ENCODE measurements at regions not wholly inside any gene's neighbourhood (a gene's known extent, or its start where the extent isn't known, plus 50 kb on each side); places are given as distances from the start of the nearest gene placed in this dataset.

DNA sequence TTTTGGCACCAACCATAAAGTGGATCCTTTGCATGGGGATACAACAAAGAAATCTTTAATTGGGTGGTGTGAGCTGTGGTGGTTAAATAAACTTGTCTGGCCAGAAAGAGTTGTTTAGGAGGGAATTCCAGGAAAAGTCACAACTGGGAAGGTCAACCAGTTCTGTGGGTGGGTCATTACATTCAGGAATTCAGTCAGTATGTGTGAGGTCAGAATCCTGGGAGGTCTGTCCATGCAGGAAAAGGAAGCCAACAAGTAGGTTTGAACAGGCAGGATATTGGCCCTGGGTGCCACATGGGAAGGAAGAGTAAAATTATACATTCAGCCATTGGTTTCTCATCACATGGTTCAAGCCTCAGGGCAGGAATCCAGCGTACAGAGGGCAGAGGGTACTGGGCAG, 162.3 kb upstream of the ADAMTS5 start:
- DNase-seq (no peak), ATAC-seq (no peak)
- TF ChIP-seq, protein P1, sequence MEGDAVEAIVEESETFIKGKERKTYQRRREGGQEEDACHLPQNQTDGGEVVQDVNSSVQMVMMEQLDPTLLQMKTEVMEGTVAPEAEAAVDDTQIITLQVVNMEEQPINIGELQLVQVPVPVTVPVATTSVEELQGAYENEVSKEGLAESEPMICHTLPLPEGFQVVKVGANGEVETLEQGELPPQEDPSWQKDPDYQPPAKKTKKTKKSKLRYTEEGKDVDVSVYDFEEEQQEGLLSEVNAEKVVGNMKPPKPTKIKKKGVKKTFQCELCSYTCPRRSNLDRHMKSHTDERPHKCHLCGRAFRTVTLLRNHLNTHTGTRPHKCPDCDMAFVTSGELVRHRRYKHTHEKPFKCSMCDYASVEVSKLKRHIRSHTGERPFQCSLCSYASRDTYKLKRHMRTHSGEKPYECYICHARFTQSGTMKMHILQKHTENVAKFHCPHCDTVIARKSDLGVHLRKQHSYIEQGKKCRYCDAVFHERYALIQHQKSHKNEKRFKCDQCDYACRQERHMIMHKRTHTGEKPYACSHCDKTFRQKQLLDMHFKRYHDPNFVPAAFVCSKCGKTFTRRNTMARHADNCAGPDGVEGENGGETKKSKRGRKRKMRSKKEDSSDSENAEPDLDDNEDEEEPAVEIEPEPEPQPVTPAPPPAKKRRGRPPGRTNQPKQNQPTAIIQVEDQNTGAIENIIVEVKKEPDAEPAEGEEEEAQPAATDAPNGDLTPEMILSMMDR (IDR thresholded peaks at IDR 0.05): no peak
- Histone ChIP-seq H3K9me3 (peaks cover 0 to 6% (median 0%) of the 10 kb centered on the region in 11 donors), H3K36me3 (no peaks in the 10 kb centered on the region), H3K27me3 (no peaks in the 10 kb centered on the region), H3K4me1 (peaks cover 0 to 7% (median 0%) of the 10 kb centered on the region in 9 donors), H3K27ac (no peak overlapping the region), H3K4me3 (no peak overlapping the region)
- intact Hi-C loops (cut with DNase I): no loop called here
- 65 to 74% methylated on average over 1 of the region's 1 CpG for WGBS, 2 donors

DNA sequence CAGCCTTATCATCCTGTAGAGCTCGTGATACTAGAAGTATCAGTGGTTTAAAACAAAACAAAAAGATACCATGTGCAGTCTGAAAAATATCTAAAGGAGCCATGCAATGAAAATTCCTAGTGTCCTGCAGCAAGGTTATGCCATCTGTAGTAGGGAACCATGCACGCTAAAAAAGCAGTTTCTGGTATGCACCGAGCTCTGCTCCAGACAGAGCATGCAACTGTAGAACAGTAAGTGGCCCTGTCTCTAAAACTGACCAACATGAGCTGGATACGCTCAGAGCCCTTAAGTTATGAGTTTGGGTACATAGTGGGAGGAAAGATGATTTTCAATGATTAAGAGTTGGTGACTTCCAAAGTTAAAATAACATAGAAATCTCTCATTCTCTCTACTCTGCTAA, 159.3 kb upstream of the ADAMTS5 start:
- WGBS, 2 donors: 44 to 55% methylated on average over 4 of the region's 4 CpGs

DNA sequence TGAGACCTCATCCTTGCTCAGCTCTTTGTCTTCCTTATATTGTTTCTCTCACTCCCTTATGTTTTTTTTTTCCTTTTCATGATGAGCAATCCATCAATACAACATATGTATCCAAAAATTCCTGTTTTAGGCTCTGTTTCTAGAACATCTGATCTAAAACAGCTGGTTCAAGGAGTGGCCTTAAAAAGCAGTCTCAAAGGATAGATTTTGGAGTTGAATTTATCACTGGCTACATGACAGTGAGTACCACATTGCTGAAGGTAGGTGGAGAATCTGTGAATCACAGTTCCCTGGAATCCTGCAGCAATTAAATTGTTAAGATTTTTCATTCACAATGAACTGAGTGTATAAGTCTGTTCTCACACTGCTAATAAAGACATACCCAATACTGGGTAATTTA, 155.8 kb upstream of the ADAMTS5 start:
- no peak overlapping the region for H3K27ac ChIP-seq
- intact Hi-C loops (cut with DNase I): no loop called here
- ATAC-seq (no peak), DNase-seq (no peak)
- TF ChIP-seq, protein P1 (IDR thresholded peaks at IDR 0.05): no peak
- H3K4me3 ChIP-seq: no peak overlapping the region
- no peaks in the 10 kb centered on the region for H3K36me3 ChIP-seq
- peaks cover 0 to 7% (median 0%) of the 10 kb centered on the region in 9 donors for H3K4me1 ChIP-seq
- no peaks in the 10 kb centered on the region for H3K9me3 ChIP-seq
- H3K27me3 ChIP-seq: no peaks in the 10 kb centered on the region

More for the DNA sequence above, 159.3 kb upstream of the ADAMTS5 start:
- no peak overlapping the region for H3K27ac ChIP-seq
- TF ChIP-seq, protein P1 (IDR thresholded peaks at IDR 0.05): no peak
- H3K36me3 ChIP-seq: no peaks in the 10 kb centered on the region
- intact Hi-C loops (cut with DNase I): no loop called here
- no peak for ATAC-seq
- DNase-seq: no peak
- H3K4me3 ChIP-seq: no peak overlapping the region
- H3K4me1 ChIP-seq: peaks cover 0 to 7% (median 0%) of the 10 kb centered on the region in 9 donors
- no peaks in the 10 kb centered on the region for H3K9me3 ChIP-seq
- no peaks in the 10 kb centered on the region for H3K27me3 ChIP-seq

DNA sequence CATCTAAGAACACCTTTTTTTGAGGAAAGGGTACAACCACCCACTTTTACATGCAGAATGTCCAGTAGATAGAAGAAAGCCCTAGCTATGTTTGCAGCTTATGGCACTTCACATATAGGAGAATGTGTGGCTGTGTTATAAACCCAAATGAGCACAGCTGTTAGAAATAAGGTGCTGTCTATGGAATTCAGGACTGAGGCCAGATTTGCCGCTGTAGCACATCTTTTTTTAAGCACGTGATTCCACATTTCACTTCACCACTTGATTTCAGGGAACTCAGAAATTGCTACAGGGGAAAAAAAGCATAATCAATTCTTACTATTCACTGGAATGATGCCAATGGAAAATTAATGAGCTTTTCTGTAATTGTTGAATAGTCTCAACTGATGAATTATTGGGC, 147.2 kb upstream of the ADAMTS5 start:
- 74 to 75% methylated on average over 2 of the region's 2 CpGs for WGBS, 2 donors
- Histone ChIP-seq H3K36me3 (no peaks in the 10 kb centered on the region), H3K9me3 (no peaks in the 10 kb centered on the region), H3K4me3 (no peak overlapping the region), H3K27ac (no peak overlapping the region), H3K27me3 (no peaks in the 10 kb centered on the region), H3K4me1 (no peaks in the 10 kb centered on the region)
- TF ChIP-seq, protein P1 (IDR thresholded peaks at IDR 0.05): no peak
- DNase-seq (no peak), ATAC-seq (no peak)
- intact Hi-C loops (cut with DNase I): no loop called here

DNA sequence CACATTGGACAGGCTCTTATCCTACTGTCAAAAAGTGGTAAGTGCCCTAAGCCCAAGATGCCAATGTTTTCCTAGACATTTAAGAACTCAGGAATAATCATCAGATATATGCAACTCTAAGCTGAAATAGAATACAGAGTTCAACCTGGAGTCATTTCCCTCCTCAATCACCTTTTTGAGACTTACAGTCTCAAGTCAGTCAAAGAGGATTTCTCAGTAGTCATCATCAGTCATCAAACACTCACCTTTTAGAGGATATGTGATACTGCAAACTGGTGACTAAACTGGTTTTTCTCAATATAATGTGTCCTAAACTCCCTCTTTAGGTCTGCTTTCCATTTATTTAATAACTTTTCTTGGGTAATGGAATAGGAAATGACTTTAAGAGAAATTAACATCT, 145.3 kb upstream of the ADAMTS5 start:
- TF ChIP-seq, protein P1 (IDR thresholded peaks at IDR 0.05): no peak
- intact Hi-C loops (cut with DNase I): no loop called here
- no peak for ATAC-seq
- no peaks in the 10 kb centered on the region for H3K27me3 ChIP-seq
- no peaks in the 10 kb centered on the region for H3K4me1 ChIP-seq
- no peak overlapping the region for H3K27ac ChIP-seq
- no peak for DNase-seq
- H3K9me3 ChIP-seq: no peaks in the 10 kb centered on the region
- H3K4me3 ChIP-seq: no peak overlapping the region
- no peaks in the 10 kb centered on the region for H3K36me3 ChIP-seq

All from heart right ventricle (tissue), 16 donors.